Suprapubic skin (tissue), 3 donors: ENCODE measurements at regions not wholly inside any gene's neighbourhood (a gene's known extent, or its start where the extent isn't known, plus 50 kb on each side); places are given as distances from the start of the nearest gene placed in this dataset.

Source experiments
- POLR2A ChIP-seq, 2 donors: fragments of 450-650 bp; IDR thresholded peaks; one replicate each; pipeline ENCODE4 v1.6.1; 2017; ENCODE audit warnings: antibody characterized with exemption in 2 of 2, mild to moderate bottlenecking in 2 of 2, moderate library complexity in 2 of 2
- TF ChIP-seq, protein P1 (sequence below), 2 donors: fragments of 200-600 bp in 1 of 2; fragments of 450-650 bp in 1 of 2; sonication (generic) in 1 of 2; IDR thresholded peaks; one replicate each; pipeline ENCODE4 v1.5.1; 2016 to 2019; ENCODE audit warnings: antibody characterized with exemption in 2 of 2, mild to moderate bottlenecking in 1 of 2, moderate library complexity in 1 of 2

DNA sequence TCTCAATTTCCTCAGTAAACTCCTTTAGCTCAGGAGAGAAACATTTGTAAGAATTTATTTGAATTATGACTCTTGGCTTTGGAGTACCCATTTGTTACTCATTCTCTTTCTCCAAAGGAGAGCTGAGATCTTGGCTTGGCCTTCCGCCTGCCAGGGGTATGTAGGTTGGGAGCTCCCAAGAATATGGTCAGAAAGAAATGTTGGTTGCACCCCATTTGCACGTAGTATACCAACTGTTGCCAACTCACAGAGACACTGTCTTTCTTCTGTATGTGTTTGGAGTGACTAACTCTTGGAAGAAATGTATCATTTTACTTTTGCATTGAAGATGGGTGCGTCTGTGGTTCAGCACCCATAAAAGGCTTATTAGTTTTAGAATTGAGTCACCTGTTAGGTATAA lies 708.5 kb upstream of the SORCS1 start:
- TF ChIP-seq, protein P1, sequence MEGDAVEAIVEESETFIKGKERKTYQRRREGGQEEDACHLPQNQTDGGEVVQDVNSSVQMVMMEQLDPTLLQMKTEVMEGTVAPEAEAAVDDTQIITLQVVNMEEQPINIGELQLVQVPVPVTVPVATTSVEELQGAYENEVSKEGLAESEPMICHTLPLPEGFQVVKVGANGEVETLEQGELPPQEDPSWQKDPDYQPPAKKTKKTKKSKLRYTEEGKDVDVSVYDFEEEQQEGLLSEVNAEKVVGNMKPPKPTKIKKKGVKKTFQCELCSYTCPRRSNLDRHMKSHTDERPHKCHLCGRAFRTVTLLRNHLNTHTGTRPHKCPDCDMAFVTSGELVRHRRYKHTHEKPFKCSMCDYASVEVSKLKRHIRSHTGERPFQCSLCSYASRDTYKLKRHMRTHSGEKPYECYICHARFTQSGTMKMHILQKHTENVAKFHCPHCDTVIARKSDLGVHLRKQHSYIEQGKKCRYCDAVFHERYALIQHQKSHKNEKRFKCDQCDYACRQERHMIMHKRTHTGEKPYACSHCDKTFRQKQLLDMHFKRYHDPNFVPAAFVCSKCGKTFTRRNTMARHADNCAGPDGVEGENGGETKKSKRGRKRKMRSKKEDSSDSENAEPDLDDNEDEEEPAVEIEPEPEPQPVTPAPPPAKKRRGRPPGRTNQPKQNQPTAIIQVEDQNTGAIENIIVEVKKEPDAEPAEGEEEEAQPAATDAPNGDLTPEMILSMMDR (IDR thresholded peaks at IDR 0.05) = no peak
- no peak for TF ChIP-seq POLR2A (IDR thresholded peaks at IDR 0.05)
